Muscle layer of colon (tissue), 2 donors: ENCODE measurements at regions not wholly inside any gene's neighbourhood (a gene's known extent, or its start where the extent isn't known, plus 50 kb on each side); places are given as distances from the start of the nearest gene placed in this dataset.
"Not testable (repeated sequence)": the region's sequence is repeated elsewhere in the genome, so short reads cannot be mapped to it uniquely, and the experiment has no call there.

Experiments
- H3K27ac ChIP-seq: one replicate; pipeline ENCODE4 v1.7.0; 2013; ENCODE audit warnings: low read depth, mild to moderate bottlenecking, low read length, moderate library complexity
- H3K27me3 ChIP-seq, 2 donors: one replicate each; pipeline ENCODE4 v1.7.0; 2013; ENCODE audit warnings: low read length in 2 of 2, mild to moderate bottlenecking in 2 of 2; ENCODE audit not compliant: insufficient read depth in 2 of 2, control insufficient read depth in 1 of 2
- H3K36me3 ChIP-seq: one replicate; pipeline ENCODE4 v1.7.0; 2013; ENCODE audit warnings: mild to moderate bottlenecking, low read length; ENCODE audit not compliant: insufficient read depth
- H3K4me1 ChIP-seq: one replicate; pipeline ENCODE4 v1.7.0; 2013; ENCODE audit warnings: mild to moderate bottlenecking, low read length; ENCODE audit not compliant: insufficient read depth
- H3K4me3 ChIP-seq, 2 donors: one replicate each; pipeline ENCODE4 v1.7.0; 2013; ENCODE audit warnings: low read length in 2 of 2, low read depth in 1 of 2, mild to moderate bottlenecking in 1 of 2, moderate library complexity in 1 of 2
- H3K9ac ChIP-seq: one replicate; pipeline ENCODE4 v1.7.0; 2013; ENCODE audit warnings: low read length
- H3K9me3 ChIP-seq: one replicate; pipeline ENCODE4 v1.7.0; 2013; ENCODE audit warnings: mild to moderate bottlenecking, low read length
- donor health status: abdominal sarcoma.
- donor health status: Adenocarcinoma of cecum.

DNA sequence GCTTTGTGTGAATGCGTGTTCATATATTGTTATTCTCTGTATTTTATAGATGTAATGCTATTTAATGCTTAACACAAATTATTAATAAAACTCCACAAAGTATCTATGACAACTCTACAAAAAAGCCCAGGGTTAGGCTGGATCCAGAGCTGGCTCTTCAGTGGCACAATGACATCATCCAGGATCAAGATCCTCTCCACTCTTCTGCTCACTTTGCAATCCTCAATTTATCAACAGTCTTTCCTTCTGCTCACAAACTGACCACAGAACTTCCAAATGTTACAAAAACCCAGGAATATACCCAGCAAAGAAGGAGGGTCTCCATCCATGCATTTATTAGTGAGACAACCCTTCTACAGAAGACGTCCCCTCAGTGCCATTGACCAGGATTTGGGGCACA is 132.3 kb downstream of the HNRNPD start:
- no peak overlapping the region for H3K9ac ChIP-seq
- no peak overlapping the region for H3K27ac ChIP-seq
- no peaks in the 10 kb centered on the region for H3K4me1 ChIP-seq
- no peaks in the 10 kb centered on the region for H3K27me3 ChIP-seq
- no peaks in the 10 kb centered on the region for H3K36me3 ChIP-seq
- no peak overlapping the region for H3K4me3 ChIP-seq
- no peaks in the 10 kb centered on the region for H3K9me3 ChIP-seq

DNA sequence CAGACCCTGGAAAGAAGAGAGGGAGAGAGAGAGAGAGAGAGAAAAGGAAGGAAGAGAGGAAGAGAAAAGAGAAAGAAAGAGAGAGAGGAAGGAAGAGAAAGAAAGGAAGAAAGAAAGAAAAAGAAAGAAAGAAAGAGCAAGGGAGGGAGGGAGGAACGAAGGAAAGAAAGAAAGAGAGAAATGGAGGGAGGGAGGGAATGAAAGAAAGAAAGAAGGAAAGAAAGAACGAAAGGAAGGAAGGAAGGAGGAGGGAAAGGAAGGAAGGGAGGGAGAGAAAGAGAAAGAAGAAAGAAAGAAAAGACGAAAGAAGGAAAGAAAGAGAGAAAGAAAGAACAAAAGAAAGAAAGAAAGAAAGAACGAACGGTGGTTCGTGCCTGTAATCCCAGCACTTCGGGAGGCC is 133.4 kb downstream of the HNRNPD start:
- H3K27me3 ChIP-seq = no peaks in the 10 kb centered on the region
- no peaks in the 10 kb centered on the region for H3K36me3 ChIP-seq
- H3K9ac ChIP-seq = no peak overlapping the region
- H3K27ac ChIP-seq = no peak overlapping the region
- H3K9me3 ChIP-seq = no peaks in the 10 kb centered on the region
- H3K4me3 ChIP-seq = no peak overlapping the region
- no peaks in the 10 kb centered on the region for H3K4me1 ChIP-seq

DNA sequence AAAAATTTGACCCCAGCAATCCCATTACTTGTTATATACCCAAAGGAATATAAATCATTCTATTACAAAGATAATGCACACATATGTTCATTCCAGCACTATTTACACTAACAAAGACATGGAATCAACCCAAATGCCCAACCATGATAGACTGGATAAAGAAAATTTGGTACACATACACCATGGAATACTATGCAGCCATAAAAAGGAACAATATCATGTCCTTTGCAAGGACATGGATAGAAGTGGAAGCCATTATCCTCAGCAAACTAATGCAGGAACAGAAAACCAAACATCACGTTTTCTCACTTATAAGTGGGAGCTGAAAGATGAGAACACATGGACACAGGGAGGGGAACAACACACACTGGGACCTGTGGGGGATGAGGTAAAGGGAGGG is 136.6 kb downstream of the HNRNPD start:
- not testable (repeated sequence) for H3K4me3 ChIP-seq, H3K36me3 ChIP-seq, H3K27me3 ChIP-seq, H3K4me1 ChIP-seq, H3K9ac ChIP-seq, H3K9me3 ChIP-seq, H3K27ac ChIP-seq

GRCh38 chr4:82235346-82235745 is 138.4 kb downstream of the HNRNPD start:
- H3K9me3 ChIP-seq = no peaks in the 10 kb centered on the region
- H3K4me1 ChIP-seq = no peaks in the 10 kb centered on the region
- H3K4me3 ChIP-seq = no peak overlapping the region
- no peak overlapping the region for H3K9ac ChIP-seq
- H3K27me3 ChIP-seq = no peaks in the 10 kb centered on the region
- no peak overlapping the region for H3K27ac ChIP-seq
- H3K36me3 ChIP-seq = no peaks in the 10 kb centered on the region

GRCh38 chr4:82232891-82233290 is 140.9 kb downstream of the HNRNPD start:
- Histone ChIP-seq H3K9me3 (no peaks in the 10 kb centered on the region), H3K27me3 (no peaks in the 10 kb centered on the region), H3K4me3 (no peak overlapping the region), H3K27ac (no peak overlapping the region), H3K9ac (no peak overlapping the region), H3K36me3 (no peaks in the 10 kb centered on the region), H3K4me1 (no peaks in the 10 kb centered on the region)

- no peak overlapping the region for H3K27ac ChIP-seq
- no peaks in the 10 kb centered on the region for H3K4me1 ChIP-seq
These were observed 142.0 kb downstream of the HNRNPD start for GRCh38 chr4:82231806-82232205.

DNA sequence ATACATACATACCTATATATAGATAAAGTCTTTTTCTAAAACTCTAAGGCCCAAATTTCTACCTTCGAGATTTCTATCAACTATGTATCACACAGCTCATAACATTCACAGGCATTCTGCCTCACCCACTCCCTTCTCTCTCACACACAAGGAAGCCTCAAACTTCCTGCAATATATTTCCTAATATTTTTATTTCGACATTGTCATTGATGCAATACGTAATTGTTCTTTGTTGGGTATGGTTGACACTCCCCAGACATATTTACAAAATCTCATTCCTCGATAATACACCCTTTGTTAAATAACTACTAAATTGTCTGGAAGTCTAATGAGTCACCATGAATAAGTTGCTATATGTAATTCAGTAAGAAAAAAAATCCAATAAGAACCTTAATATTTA is 143.5 kb downstream of the HNRNPD start:
- no peaks in the 10 kb centered on the region for H3K27me3 ChIP-seq
- no peaks in the 10 kb centered on the region for H3K9me3 ChIP-seq
- H3K4me3 ChIP-seq = no peak overlapping the region
- H3K27ac ChIP-seq = no peak overlapping the region
- no peak overlapping the region for H3K9ac ChIP-seq
- H3K36me3 ChIP-seq = no peaks in the 10 kb centered on the region
- no peaks in the 10 kb centered on the region for H3K4me1 ChIP-seq

More at GRCh38 chr4:82231806-82232205, 142.0 kb downstream of the HNRNPD start:
- no peaks in the 10 kb centered on the region for H3K36me3 ChIP-seq
- H3K9ac ChIP-seq = no peak overlapping the region
- H3K9me3 ChIP-seq = no peaks in the 10 kb centered on the region
- no peaks in the 10 kb centered on the region for H3K27me3 ChIP-seq
- no peak overlapping the region for H3K4me3 ChIP-seq

- H3K27ac ChIP-seq = no peak overlapping the region
- no peaks in the 10 kb centered on the region for H3K4me1 ChIP-seq
- H3K27me3 ChIP-seq = no peaks in the 10 kb centered on the region
- no peaks in the 10 kb centered on the region for H3K36me3 ChIP-seq
- no peak overlapping the region for H3K9ac ChIP-seq
- H3K9me3 ChIP-seq = no peaks in the 10 kb centered on the region
- no peak overlapping the region for H3K4me3 ChIP-seq
These were observed 148.8 kb downstream of the HNRNPD start for GRCh38 chr4:82225030-82225429.

DNA sequence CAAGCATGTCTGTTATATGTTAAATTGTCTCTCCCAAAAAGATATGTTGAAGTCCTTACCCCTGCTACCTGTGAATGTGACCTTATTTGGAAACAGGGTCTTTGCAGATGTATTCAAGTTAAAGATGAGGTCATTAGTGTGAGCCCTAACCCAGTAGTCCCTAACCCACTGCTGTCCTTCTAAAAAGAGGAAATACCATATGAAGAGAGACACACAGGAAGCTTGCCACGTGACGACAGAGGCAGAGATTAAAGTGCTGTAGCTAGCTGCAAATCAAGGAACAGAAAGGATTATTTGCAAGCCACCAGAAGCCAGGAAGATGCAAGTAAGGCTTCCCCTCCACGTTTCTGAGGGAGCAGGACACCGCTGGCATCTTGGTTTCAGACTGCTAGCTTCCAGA is 150.1 kb downstream of the HNRNPD start:
- no peak overlapping the region for H3K27ac ChIP-seq
- H3K4me3 ChIP-seq = no peak overlapping the region
- no peaks in the 10 kb centered on the region for H3K4me1 ChIP-seq
- H3K9ac ChIP-seq = no peak overlapping the region
- H3K36me3 ChIP-seq = no peaks in the 10 kb centered on the region
- no peaks in the 10 kb centered on the region for H3K9me3 ChIP-seq
- no peaks in the 10 kb centered on the region for H3K27me3 ChIP-seq

DNA sequence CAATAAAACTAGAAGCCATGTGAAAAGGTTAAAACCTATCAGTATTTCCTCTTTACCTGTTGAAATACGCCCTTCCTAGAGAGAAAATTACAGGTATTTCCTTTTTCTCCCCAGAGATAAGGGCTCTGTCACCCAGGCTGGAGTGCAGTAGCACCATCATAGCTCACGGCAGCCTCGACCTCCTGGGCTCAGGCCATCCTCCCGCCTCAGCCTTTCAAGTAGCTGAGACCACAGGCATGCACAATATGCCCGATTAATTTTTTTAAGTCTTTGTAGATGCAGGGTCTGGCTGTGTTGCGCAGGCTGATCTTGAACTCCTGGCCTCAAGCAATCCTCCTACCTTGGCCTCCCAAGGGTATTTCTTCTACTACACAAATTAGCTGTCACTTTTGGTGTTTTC is 154.4 kb downstream of the HNRNPD start:
- H3K4me3 ChIP-seq = no peak overlapping the region
- no peak overlapping the region for H3K27ac ChIP-seq
- H3K27me3 ChIP-seq = no peaks in the 10 kb centered on the region
- H3K9me3 ChIP-seq = no peaks in the 10 kb centered on the region
- H3K9ac ChIP-seq = no peak overlapping the region
- H3K36me3 ChIP-seq = no peaks in the 10 kb centered on the region
- H3K4me1 ChIP-seq = no peaks in the 10 kb centered on the region

- Histone ChIP-seq H3K9ac (no peak overlapping the region), H3K27me3 (no peaks in the 10 kb centered on the region), H3K4me1 (no peaks in the 10 kb centered on the region), H3K27ac (no peak overlapping the region), H3K36me3 (no peaks in the 10 kb centered on the region), H3K9me3 (no peaks in the 10 kb centered on the region), H3K4me3 (no peak overlapping the region)
These were observed 155.6 kb downstream of the HNRNPD start for GRCh38 chr4:82217986-82218715.

DNA sequence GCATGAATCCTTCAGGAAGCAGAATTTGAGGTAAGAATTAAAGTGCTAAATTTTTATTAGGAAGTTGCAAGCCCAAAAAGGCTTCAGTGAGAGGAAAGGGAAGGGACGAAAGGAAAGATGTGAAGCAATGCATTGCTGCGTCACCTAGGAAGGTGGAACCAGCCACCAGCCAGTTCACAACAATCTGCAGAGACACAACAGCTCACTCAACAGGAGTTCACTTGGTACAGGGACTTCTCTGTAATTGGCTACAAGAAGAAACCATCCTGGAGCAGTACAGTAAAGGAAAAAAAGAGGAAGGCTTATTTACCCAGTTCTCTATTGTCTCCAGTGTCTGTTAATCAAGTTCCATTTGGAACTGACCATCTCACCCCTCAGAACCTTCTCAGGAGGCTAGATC is 157.6 kb downstream of the HNRNPD start:
- no peaks in the 10 kb centered on the region for H3K36me3 ChIP-seq
- no peaks in the 10 kb centered on the region for H3K9me3 ChIP-seq
- H3K27ac ChIP-seq = no peak overlapping the region
- H3K4me3 ChIP-seq = no peak overlapping the region
- H3K9ac ChIP-seq = no peak overlapping the region
- H3K4me1 ChIP-seq = no peaks in the 10 kb centered on the region
- no peaks in the 10 kb centered on the region for H3K27me3 ChIP-seq
